GM10248 (cell line): ENCODE measurements at regions not wholly inside any gene's neighbourhood (a gene's known extent, or its start where the extent isn't known, plus 50 kb on each side); places are given as distances from the start of the nearest gene placed in this dataset.

Source experiments
- CTCF ChIA-PET: fragments of 300-600 bp; sonication (Branson Sonifier 250); formaldehyde crosslinking; extraction: SDS; loops from one replicate; lab custom pipeline; 2021; ENCODE audit warnings: antibody characterized with exemption; lab: Yijun Ruan, JAX
- POLR2A ChIA-PET: fragments of 350-650 bp; sonication (Branson Sonifier 250); formaldehyde crosslinking; extraction: SDS; loops from one replicate; lab custom pipeline; 2020; ENCODE audit warnings: antibody characterized with exemption; lab: Yijun Ruan, JAX
- DNase-seq: peaks from one replicate; pipeline ENCODE4 v3.0.0; 2012; ENCODE audit errors: extremely low spot score
- TF ChIP-seq, protein P1 (sequence below): IDR thresholded peaks from 2 replicates; pipeline ENCODE4 v1.5.1; 2012; ENCODE audit warnings: mild to moderate bottlenecking, low read depth; ENCODE audit errors: extremely low read depth, missing control alignments, control extremely low read depth

- CTCF ChIA-PET: no interaction called here
- no peak for DNase-seq
- POLR2A ChIA-PET: no interaction called here
- TF ChIP-seq, protein P1, sequence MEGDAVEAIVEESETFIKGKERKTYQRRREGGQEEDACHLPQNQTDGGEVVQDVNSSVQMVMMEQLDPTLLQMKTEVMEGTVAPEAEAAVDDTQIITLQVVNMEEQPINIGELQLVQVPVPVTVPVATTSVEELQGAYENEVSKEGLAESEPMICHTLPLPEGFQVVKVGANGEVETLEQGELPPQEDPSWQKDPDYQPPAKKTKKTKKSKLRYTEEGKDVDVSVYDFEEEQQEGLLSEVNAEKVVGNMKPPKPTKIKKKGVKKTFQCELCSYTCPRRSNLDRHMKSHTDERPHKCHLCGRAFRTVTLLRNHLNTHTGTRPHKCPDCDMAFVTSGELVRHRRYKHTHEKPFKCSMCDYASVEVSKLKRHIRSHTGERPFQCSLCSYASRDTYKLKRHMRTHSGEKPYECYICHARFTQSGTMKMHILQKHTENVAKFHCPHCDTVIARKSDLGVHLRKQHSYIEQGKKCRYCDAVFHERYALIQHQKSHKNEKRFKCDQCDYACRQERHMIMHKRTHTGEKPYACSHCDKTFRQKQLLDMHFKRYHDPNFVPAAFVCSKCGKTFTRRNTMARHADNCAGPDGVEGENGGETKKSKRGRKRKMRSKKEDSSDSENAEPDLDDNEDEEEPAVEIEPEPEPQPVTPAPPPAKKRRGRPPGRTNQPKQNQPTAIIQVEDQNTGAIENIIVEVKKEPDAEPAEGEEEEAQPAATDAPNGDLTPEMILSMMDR: no peak
Measured at GRCh38 chr1:213425376-213426030, 374.5 kb downstream of the RPS6KC1 start.

DNA sequence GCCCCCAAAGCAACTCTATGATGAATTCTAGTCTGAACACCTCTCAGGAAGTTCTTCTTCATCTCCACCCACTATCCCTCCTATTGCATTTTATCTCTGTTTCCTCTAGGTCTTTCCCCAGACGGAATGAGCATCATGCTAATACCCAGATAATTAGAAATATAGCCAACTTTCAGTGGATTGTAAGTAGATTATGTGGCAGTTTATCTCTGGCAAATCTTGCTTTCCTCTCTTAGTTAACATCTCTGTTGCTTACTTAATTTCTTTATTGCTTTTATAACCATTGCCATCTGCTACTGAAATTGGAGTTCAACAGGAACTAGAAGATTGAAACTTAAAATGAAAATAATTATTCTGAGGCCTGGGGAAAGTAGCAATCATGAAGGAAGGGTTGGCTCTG is 378.6 kb downstream of the RPS6KC1 start:
- POLR2A ChIA-PET: no interaction called here
- CTCF ChIA-PET: no interaction called here
- no peak for DNase-seq
- TF ChIP-seq, protein P1: no peak

- DNase-seq: no peak
- TF ChIP-seq, protein P1: no peak
- CTCF ChIA-PET: no interaction called here
- POLR2A ChIA-PET: no interaction called here
Measured at GRCh38 chr1:213435715-213436114, 384.7 kb downstream of the RPS6KC1 start.

DNA sequence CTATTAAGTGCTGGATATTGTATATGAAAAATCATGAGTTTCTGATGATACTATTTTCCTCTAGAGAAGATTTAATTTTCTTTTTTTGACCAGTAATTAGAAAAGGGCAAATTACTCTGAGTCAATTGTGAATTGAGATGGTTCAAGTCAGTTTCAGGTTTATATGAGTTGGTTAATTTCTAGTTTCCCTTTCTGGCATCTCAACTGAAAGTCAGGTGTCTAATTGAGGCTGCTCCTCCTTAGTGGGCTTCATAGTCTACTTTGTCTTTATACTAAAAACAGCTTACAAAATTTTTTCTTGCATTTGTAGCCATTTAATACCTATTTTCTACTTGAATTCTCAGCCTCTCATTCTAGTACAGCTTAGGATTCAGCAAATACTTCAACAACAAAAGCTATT is 387.3 kb downstream of the RPS6KC1 start:
- CTCF ChIA-PET: no interaction called here

DNA sequence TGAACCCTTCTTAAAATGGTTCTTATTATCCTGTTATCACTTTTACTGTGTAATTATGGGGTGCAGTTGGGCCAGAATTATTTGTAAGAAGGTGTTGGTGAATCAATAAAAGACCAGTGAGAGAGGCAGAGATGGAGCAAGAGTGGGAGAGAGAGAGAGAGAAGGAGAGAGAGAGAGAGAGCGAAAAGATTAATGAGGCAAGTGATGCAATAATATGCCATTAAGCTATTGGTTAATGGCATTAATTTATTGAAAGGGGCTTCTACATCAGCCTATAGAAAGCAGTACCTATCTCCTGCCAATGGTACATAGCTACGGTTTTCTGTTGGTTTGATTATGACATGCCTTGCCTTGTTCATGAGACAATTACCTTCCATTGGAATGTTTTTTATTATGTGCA is 388.7 kb downstream of the RPS6KC1 start:
- TF ChIP-seq, protein P1: no peak
- POLR2A ChIA-PET: no interaction called here
- DNase-seq: no peak
- CTCF ChIA-PET: no interaction called here

More for the DNA sequence above, 387.3 kb downstream of the RPS6KC1 start:
- POLR2A ChIA-PET: no interaction called here
- no peak for DNase-seq
- TF ChIP-seq, protein P1: no peak

GRCh38 chr1:213440766-213441165 is 389.7 kb downstream of the RPS6KC1 start:
- POLR2A ChIA-PET: no interaction called here
- no peak for DNase-seq
- CTCF ChIA-PET: no interaction called here
- TF ChIP-seq, protein P1: no peak
